ENCODE measurements at regions not wholly inside any gene's neighbourhood (a gene's known extent, or its start where the extent isn't known, plus 50 kb on each side); places are given as distances from the start of the nearest gene placed in this dataset.
"Not testable (repeated sequence)": the region's sequence is repeated elsewhere in the genome, so short reads cannot be mapped to it uniquely, and the experiment has no call there.

- WGBS (ENCODE audit: insufficient coverage) = 73% methylated on average over 4 of the region's 6 CpGs
- peaks cover 3% of the 10 kb centered on the region for H3K4me1 ChIP-seq (ENCODE audit: control insufficient read depth, insufficient read depth, low read length)
These were observed 590.3 kb upstream of the CNTNAP5 start for GRCh38 chr2:123434546-123435395.

DNA sequence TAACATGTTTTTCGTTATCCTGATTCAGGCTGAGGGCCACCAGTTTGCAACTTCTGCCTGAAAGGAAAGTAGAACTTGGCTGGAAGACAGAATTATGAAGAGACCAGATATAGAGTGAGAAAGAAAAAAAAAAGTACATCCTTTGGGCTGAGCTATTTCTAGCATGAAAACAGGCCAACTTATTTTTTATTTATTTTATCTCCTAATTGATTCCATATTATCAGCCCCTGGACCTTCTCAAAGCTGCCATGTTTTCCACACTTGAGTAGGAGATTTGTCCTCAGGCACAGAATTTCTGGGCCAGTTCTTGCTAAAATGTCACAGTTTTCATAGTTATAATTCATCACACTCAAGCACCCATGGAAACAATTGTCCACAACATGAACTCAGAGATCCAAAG, 586.8 kb upstream of the CNTNAP5 start:
- no CpG with 5 or more reads among the region's 1 CpG for WGBS (ENCODE audit: insufficient coverage)
- no peak overlapping the region for H3K4me3 ChIP-seq (ENCODE audit: low read length)
- peak; percentile 93 for DNase-seq
- H3K9me3 ChIP-seq (replicated peaks; ENCODE audit: control insufficient read depth, low read depth, low read length) = no peaks in the 10 kb centered on the region
- peaks cover 3% of the 10 kb centered on the region for H3K4me1 ChIP-seq (ENCODE audit: control insufficient read depth, insufficient read depth, low read length)
- H3K27me3 ChIP-seq (ENCODE audit: control insufficient read depth, insufficient read depth, low read length) = no peaks in the 10 kb centered on the region
- no peaks in the 10 kb centered on the region for H3K36me3 ChIP-seq (ENCODE audit: control insufficient read depth, insufficient read depth, low read length)
- H3K27ac ChIP-seq (ENCODE audit: low read length) = peak overlapping the region; percentile 60

More at GRCh38 chr2:123434546-123435395, 590.3 kb upstream of the CNTNAP5 start:
- H3K27ac ChIP-seq (ENCODE audit: low read length) = peak overlapping the region; percentile 86
- H3K9me3 ChIP-seq (replicated peaks; ENCODE audit: control insufficient read depth, low read depth, low read length) = no peaks in the 10 kb centered on the region
- no peaks in the 10 kb centered on the region for H3K27me3 ChIP-seq (ENCODE audit: control insufficient read depth, insufficient read depth, low read length)
- no peaks in the 10 kb centered on the region for H3K36me3 ChIP-seq (ENCODE audit: control insufficient read depth, insufficient read depth, low read length)
- DNase-seq = peak; percentile 98
- no peak overlapping the region for H3K4me3 ChIP-seq (ENCODE audit: low read length)

GRCh38 chr2:123438675-123439074, 586.4 kb upstream of the CNTNAP5 start:
- Histone ChIP-seq H3K4me1 (ENCODE audit: control insufficient read depth, insufficient read depth, low read length) (peaks cover 3% of the 10 kb centered on the region), H3K36me3 (ENCODE audit: control insufficient read depth, insufficient read depth, low read length) (no peaks in the 10 kb centered on the region), H3K4me3 (ENCODE audit: low read length) (no peak overlapping the region), H3K9me3 (replicated peaks; ENCODE audit: control insufficient read depth, low read depth, low read length) (no peaks in the 10 kb centered on the region), H3K27me3 (ENCODE audit: control insufficient read depth, insufficient read depth, low read length) (no peaks in the 10 kb centered on the region), H3K27ac (ENCODE audit: low read length) (peak overlapping the region; percentile 60)
- 55% methylated on average over 1 of the region's 2 CpGs for WGBS (ENCODE audit: insufficient coverage)
- no peak for DNase-seq

GRCh38 chr2:123448801-123449200, 576.3 kb upstream of the CNTNAP5 start:
- Histone ChIP-seq H3K27me3 (ENCODE audit: control insufficient read depth, insufficient read depth, low read length) (no peaks in the 10 kb centered on the region), H3K4me1 (ENCODE audit: control insufficient read depth, insufficient read depth, low read length) (no peaks in the 10 kb centered on the region), H3K36me3 (ENCODE audit: control insufficient read depth, insufficient read depth, low read length) (no peaks in the 10 kb centered on the region), H3K4me3 (ENCODE audit: low read length) (no peak overlapping the region), H3K9me3 (replicated peaks; ENCODE audit: control insufficient read depth, low read depth, low read length) (no peaks in the 10 kb centered on the region), H3K27ac (ENCODE audit: low read length) (no peak overlapping the region)
- no CpG with 5 or more reads among the region's 6 CpGs for WGBS (ENCODE audit: insufficient coverage)
- DNase-seq = peak; percentile 88

DNA sequence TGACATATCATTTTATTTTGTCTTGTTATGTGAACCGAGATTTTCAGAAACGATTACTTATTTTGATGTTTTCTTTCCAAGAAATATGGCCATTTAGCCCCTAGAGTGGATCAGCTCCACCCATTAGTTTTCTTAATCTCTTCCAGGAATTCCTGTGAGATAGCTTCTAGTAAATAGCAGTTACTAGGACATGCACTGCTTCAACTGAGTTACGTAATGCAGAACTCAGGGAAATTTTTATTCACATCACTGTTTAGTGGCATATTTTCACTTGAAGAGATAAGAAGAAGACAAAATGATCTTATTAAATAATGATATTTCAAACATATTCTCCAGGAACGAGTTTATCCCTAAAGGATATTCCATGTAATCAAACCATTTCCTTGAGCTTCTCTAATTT, 573.5 kb upstream of the CNTNAP5 start:
- Histone ChIP-seq H3K27ac (ENCODE audit: low read length) (no peak overlapping the region), H3K36me3 (ENCODE audit: control insufficient read depth, insufficient read depth, low read length) (no peaks in the 10 kb centered on the region), H3K4me3 (ENCODE audit: low read length) (no peak overlapping the region), H3K9me3 (replicated peaks; ENCODE audit: control insufficient read depth, low read depth, low read length) (no peaks in the 10 kb centered on the region), H3K4me1 (ENCODE audit: control insufficient read depth, insufficient read depth, low read length) (no peaks in the 10 kb centered on the region), H3K27me3 (ENCODE audit: control insufficient read depth, insufficient read depth, low read length) (no peaks in the 10 kb centered on the region)
- no CpG with 5 or more reads among the region's 4 CpGs for WGBS (ENCODE audit: insufficient coverage)
- peak; percentile 81 for DNase-seq

DNA sequence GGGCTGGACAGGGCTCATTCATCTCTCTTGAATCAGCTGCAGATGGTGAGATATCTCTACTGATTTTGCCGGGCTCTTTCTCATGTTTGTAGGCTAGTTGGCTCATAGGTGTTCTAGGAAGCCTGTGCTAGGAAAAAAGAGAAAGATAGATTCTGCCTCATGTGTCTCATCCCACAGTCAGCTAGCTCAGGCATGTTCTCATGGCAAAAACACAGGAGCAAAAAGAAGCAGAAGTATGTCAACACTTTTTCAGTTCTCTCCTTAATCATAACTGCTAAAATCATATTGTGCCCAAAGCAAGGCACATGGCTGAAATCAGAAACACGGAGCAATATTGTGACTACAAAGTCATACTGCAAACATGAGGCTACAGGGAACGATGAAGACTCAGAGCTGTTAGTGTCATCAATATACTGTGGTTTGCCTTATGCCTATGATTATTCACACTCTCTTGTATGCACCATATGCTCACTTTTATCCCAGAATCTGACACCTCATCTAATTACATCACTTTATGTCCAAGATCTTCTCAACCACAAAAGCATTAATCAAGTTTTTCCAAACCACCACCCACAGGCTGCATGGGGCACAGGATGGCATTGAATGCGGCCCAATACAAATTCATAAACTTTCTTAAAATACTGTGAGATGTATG, 571.9 kb upstream of the CNTNAP5 start:
- DNase-seq = no peak
- WGBS (ENCODE audit: insufficient coverage) = no CpG with 5 or more reads among the region's 4 CpGs
- Histone ChIP-seq H3K4me1 (ENCODE audit: control insufficient read depth, insufficient read depth, low read length) (no peaks in the 10 kb centered on the region), H3K27ac (ENCODE audit: low read length) (no peak overlapping the region), H3K4me3 (ENCODE audit: low read length) (no peak overlapping the region), H3K27me3 (ENCODE audit: control insufficient read depth, insufficient read depth, low read length) (no peaks in the 10 kb centered on the region), H3K9me3 (replicated peaks; ENCODE audit: control insufficient read depth, low read depth, low read length) (no peaks in the 10 kb centered on the region), H3K36me3 (ENCODE audit: control insufficient read depth, insufficient read depth, low read length) (no peaks in the 10 kb centered on the region)

DNA sequence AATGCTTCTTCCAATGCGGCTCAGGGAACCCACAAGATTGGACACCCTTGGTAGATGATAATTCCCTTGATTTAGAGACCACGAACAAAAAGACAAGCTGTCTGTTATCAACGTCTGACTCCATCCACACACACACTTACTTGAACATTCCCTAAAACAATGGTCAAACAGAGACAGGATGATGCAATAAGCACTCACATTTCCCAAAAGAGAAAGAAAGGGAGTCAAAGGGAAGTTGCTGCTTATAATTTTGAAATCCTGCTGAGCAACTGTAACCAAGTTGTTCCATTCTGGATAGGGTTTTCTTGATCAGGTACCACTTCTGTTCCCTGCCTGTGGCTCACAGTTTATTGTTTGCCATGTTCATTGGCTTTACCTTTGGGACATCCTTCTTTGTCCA, 571.3 kb upstream of the CNTNAP5 start:
- H3K36me3 ChIP-seq (ENCODE audit: control insufficient read depth, insufficient read depth, low read length) = no peaks in the 10 kb centered on the region
- H3K4me3 ChIP-seq (ENCODE audit: low read length) = no peak overlapping the region
- no peak overlapping the region for H3K27ac ChIP-seq (ENCODE audit: low read length)
- H3K27me3 ChIP-seq (ENCODE audit: control insufficient read depth, insufficient read depth, low read length) = no peaks in the 10 kb centered on the region
- no peaks in the 10 kb centered on the region for H3K9me3 ChIP-seq (replicated peaks; ENCODE audit: control insufficient read depth, low read depth, low read length)
- no peak for DNase-seq
- WGBS (ENCODE audit: insufficient coverage) = 90% methylated on average over 2 of the region's 3 CpGs
- no peaks in the 10 kb centered on the region for H3K4me1 ChIP-seq (ENCODE audit: control insufficient read depth, insufficient read depth, low read length)

- H3K27me3 ChIP-seq (ENCODE audit: control insufficient read depth, insufficient read depth, low read length); H3K36me3 ChIP-seq (ENCODE audit: control insufficient read depth, insufficient read depth, low read length): not testable (repeated sequence)
- WGBS (ENCODE audit: insufficient coverage) = no CpG with 5 or more reads among the region's 8 CpGs
These were observed 569.9 kb upstream of the CNTNAP5 start for GRCh38 chr2:123455234-123455633.

GRCh38 chr2:123456416-123456815, 568.7 kb upstream of the CNTNAP5 start:
- WGBS (ENCODE audit: insufficient coverage) = no CpG with 5 or more reads among the region's 2 CpGs
- no peaks in the 10 kb centered on the region for H3K27me3 ChIP-seq (ENCODE audit: control insufficient read depth, insufficient read depth, low read length)

More at GRCh38 chr2:123455234-123455633, 569.9 kb upstream of the CNTNAP5 start:
- H3K27ac ChIP-seq (ENCODE audit: low read length); DNase-seq; H3K9me3 ChIP-seq (replicated peaks; ENCODE audit: control insufficient read depth, low read depth, low read length); H3K4me3 ChIP-seq (ENCODE audit: low read length); H3K4me1 ChIP-seq (ENCODE audit: control insufficient read depth, insufficient read depth, low read length): not testable (repeated sequence)

GRCh38 chr2:123463886-123464285, 561.2 kb upstream of the CNTNAP5 start:
- DNase-seq = peak; percentile 55
- Histone ChIP-seq H3K4me3 (ENCODE audit: low read length) (no peak overlapping the region), H3K9me3 (replicated peaks; ENCODE audit: control insufficient read depth, low read depth, low read length) (no peaks in the 10 kb centered on the region), H3K27ac (ENCODE audit: low read length) (no peak overlapping the region), H3K36me3 (ENCODE audit: control insufficient read depth, insufficient read depth, low read length) (no peaks in the 10 kb centered on the region), H3K4me1 (ENCODE audit: control insufficient read depth, insufficient read depth, low read length) (no peaks in the 10 kb centered on the region), H3K27me3 (ENCODE audit: control insufficient read depth, insufficient read depth, low read length) (no peaks in the 10 kb centered on the region)

More at GRCh38 chr2:123456416-123456815, 568.7 kb upstream of the CNTNAP5 start:
- Histone ChIP-seq H3K4me3 (ENCODE audit: low read length) (no peak overlapping the region), H3K4me1 (ENCODE audit: control insufficient read depth, insufficient read depth, low read length) (no peaks in the 10 kb centered on the region), H3K9me3 (replicated peaks; ENCODE audit: control insufficient read depth, low read depth, low read length) (no peaks in the 10 kb centered on the region), H3K27ac (ENCODE audit: low read length) (no peak overlapping the region), H3K36me3 (ENCODE audit: control insufficient read depth, insufficient read depth, low read length) (no peaks in the 10 kb centered on the region)
- DNase-seq = no peak

All from muscle of leg (tissue), 3 donors.